ENCODE measurements at regions not wholly inside any gene's neighbourhood (a gene's known extent, or its start where the extent isn't known, plus 50 kb on each side); places are given as distances from the start of the nearest gene placed in this dataset.
"Not testable (repeated sequence)": the region's sequence is repeated elsewhere in the genome, so short reads cannot be mapped to it uniquely, and the experiment has no call there.

DNA sequence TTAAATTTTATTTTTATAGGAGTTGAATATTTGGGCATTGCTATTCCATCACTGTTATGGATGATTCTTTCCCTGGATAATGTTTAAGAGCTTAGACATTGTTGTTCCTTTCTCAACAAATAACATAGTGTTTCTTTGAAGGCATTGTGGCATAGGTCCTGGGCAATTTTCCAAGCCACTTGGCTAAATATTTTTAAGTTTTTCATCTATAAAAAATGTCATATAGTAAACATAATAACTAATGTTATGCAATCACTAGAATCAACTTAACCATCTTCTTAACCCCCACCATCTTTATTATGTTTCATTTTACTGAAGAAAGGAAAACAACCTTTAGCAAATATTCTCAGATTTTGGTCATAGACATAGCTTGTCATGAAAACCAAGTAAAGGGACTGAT, 600.6 kb upstream of the LMO3 start:
- DNase-seq: no peak

DNA sequence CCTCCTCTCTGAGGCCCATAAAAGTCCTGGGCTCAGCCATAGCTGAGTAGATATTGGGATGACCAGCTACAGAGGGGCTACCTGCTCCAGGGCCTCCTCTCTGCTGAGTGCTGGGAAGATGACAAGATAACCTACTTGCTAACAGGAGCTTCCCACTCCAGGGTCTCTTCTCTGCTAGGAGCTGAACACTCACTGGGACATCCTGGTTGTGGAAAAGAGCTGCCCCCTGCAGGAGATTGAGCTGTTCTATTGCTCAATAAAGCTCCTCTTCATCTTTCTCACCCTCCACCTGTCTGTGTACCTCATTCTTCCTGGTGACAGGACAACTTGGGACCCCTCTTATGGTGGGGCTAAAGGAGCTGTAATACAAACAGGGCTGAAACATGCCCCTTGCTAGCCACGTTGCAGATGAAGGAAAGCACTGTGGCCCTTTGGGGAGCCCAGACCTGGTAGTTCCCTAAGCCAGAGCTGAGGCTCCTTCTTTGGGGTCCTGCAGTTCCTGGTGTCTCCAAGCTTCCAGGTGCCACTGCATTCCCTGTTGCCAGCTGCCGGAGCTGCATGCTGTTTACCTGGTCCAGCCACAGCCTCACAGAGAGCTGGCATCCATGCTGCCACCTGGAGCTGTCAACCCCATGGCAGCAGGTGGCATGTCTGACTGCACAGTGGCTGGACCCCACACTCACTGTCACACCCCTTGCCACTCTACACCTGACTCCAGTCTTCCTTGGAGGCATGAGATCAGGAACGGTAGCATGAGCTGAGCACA, 598.5 kb upstream of the LMO3 start:
- no peak for DNase-seq

DNA sequence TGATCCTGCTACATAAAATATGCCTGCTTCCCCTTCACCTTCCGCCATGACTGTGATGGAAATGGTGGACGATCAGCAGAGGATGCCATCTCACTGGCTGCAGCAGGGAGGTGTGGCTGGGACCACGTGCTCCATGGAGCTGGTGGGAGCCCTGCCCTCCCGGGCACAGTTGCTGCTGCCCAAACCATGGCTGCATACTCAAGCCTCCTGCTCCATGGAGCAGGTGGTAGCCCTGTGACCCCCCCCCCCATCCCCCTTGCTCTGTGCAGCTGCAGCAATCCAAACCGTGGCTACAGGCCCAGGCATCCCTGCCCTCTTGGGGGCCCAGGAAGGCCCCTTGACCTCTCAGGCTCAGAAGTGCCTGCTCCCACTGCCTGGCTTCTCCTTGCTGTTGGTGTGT, 597.5 kb upstream of the LMO3 start:
- DNase-seq: no peak

DNA sequence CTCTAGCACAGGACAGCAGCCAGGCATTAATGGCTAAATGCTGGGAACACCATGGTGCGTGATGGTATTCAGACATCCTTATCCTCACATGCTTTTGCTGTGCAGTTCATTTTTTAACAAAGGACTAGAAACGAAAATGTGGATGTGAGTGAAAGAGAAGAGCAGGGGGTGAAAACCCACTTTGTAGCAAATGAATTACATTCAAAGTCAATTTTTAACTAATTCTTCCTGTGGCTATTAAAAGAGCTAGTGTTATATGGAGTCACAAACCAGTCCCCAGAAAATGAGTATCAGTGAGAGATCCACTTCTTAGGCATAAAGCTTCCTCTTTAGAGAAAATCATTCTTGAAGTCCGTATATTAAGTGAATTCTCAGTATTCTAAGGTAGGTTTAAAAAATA, 592.0 kb upstream of the LMO3 start:
- DNase-seq: no peak

DNA sequence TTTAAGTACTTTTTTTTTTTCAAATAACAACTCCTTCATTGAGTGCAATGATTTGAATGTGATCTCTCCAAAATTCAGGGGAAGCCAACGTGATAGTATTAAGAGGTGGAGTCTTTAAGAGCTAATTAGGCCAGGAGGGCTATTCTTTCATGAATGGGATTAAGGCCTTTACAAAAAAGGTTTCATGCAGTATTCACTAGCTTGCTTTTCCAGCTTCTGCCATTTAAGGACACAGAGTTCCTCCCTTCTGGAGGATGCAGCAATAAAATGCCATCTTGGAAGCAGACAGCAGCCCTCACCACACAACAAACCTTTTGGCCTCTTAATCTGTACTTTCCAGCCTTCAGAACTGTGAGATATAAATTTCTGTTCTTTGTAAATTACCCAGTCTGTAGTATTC, 586.8 kb upstream of the LMO3 start:
- DNase-seq: no peak

DNA sequence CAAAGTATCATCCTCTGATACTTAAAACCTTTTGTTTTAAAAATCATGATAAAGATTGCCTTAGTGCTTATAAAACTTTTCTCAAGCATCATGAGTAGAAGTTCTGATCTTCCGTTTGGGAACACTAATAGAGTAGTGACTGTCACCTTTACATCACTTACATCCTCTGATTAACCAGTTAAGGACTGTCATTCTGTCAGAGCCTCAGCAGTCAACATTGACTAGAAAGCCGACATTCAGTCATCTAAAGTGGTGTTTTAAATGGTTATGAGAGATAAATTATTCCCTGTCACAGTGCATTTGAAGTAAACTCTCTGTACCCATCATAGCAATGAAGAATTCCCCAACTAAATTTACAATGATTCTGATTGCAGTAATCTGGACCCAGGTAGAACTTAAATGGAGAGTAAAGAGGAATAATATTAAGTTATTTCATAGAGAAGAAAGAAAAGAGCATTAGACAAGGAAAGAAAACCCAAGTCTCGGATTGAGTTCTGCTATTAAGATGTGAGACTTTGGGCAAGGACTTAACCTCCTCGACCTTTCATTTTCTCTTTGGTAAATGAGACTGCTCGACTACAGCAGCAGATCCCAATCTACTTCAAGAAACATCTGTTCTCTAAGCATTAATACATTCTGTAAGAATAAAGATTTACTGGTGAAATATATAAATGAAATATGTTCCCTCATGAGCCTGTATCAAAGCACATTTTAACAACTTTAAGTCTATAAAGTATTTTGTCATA, 563.9 kb upstream of the LMO3 start:
- no peak for DNase-seq

DNA sequence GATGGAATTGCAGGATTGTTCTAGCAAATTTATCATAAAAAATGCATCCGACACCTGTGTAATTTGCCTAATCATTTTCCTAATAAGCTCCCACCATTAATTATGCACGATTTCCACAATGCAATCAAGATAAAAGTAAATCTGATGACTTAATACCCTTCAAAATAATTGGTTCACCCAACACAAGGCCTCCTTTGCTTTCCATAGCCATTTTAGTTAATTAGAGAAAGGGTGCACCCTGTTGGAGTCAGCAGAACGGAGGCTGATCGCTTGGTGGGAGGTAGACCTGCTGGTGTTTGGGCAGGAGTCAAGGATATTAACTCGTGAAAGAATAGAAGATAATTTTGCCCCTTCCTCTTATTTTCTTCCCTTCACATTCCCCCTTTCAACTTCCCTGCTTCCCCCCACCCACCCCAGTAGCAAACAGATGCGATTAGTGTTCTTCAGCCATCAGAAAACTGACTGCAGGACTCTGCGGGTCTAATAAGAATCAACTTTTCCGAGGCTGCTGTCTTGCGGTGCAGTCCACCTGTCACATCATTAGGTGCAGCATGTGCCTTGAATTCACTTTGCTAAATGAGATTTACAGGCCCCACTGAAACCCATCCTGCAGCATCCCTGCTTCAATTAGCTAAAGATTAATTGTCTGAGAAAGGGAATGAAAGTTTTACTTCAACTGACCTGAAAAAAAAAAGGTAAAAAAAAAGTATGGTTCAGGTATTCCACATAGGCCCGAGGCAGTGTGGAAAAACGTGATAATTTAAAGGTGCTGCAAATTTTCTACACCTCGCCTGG, 553.7 kb upstream of the LMO3 start:
- no peak for DNase-seq

DNA sequence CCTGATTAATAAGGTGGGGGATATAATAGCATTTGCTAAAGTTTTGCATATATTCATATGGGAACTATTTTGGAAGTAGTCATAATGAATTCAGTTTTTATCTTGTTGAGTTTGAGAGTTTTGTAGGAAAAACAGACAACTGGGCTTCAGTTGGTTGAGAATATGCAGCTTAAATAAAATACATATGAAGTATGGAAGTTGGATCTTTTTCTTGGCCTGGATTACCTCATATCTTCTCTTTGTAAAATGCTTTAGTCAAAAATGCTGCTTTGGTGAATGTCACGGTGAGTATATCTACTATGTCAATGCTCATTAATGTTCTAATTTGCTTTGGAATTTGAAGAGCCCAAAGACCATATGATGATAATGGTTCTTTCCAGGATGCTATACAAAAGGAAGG, 552.2 kb upstream of the LMO3 start:
- DNase-seq: no peak

DNA sequence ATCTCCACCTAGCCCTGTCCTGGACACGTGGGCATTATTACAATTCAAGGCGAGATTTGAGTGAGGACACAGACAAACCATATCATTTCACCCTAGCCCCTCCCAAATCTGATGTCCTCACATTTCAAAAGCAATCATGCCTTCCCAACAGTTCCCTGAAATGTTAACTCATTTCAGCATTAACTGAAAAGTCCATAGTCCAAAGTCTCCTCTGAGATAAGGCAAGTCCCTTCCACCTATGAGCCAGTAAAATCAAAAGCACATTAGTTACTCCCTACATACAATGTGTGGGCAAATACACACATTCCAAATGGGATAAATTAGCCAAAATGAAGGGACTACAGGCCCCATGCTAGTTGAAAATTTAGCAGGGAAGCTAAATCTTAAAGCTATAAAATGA, 546.0 kb upstream of the LMO3 start:
- DNase-seq: no peak

DNA sequence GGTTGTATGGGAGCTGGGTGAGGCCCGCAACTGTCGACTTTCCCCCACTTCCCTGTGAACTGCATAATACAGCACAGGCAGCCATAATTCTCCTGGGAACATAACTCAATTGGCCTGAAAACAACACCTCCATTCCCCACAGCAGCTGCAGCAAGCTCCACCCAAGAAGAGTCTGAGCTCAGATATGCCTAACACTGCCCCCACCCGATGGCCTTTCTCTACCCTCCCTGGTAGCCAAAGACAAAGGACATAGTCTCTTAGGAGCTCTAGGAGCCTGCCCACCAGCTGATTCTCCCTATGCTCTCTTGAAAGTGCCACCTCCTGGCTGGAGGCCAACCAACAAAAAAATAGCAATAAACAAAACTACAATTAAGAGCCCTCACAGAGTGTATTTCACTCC, 542.7 kb upstream of the LMO3 start:
- no peak for DNase-seq

DNA sequence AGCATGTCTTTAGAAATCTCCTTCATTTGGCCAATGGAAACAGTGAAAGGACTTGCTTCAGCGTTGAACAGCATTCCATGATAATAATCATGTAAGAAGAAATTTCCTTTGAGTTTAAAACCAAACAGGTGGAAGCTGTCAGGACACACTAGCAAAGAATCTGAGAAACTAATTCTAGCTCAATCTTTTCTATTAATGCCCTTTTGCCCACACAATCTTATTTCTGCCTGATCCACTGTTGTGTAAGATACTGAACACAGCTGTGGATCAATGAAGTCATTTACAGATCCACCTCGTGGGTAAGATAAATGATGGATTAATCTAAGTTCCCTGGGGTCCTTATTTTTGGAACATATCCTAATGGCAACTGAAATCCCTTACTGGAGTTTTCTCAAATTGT, 536.9 kb upstream of the LMO3 start:
- no peak for DNase-seq

DNA sequence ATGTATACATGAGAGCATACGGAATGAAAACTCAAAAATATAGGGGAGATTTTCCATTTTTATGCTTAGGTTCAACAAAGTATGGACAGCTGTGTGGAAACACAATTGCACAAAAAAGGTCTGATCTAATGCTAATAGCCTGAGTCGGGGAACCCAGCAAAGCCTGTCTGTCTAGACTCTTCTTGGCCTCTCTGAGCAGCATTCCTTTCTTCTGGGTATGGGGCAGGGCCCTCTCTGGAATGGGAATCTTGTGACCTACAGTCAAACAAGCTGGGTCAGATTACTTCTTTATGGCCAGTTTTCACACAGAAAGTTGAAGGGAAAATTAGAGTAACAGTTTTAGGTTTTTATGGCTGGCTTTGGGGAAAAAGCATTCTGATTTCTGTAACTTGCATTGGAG, 534.0 kb upstream of the LMO3 start:
- DNase-seq: no peak

DNA sequence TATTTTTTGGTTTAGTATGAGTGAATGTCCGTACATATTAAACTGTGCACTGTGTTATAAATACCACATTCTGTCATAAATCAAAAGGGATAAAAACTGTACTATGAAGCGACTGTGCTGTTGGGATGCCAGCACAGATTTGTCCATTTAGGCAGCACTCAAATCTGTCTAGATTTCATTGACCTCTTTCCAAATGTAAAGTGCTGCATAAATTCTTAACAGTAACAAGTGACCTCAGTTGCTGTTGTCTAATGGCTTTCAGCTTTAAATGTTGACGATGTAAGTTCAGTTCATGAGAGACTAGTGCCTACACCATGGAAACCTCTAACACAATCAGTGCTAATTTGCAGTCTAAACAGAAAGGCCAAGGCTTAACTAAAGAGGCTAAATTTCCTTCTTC, 531.4 kb upstream of the LMO3 start:
- no peak for DNase-seq

DNA sequence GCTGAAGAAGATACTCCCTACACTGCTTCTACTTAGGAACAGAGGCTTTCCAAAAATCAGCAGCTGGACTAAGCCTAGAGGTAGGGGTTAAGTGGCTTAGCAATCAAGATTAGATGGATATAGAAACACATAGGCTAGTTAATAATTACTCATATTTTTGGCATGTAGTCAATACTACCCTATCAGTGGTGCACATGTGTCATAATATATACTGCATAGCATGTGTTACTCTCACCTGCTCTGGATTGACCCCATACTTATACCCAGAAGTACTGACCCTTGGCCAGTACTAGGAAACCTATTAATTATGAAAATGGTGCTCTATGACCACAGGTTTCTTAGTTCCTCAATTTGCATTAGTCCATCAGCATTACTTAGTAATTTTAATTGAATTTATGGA, 528.4 kb upstream of the LMO3 start:
- DNase-seq: no peak

DNA sequence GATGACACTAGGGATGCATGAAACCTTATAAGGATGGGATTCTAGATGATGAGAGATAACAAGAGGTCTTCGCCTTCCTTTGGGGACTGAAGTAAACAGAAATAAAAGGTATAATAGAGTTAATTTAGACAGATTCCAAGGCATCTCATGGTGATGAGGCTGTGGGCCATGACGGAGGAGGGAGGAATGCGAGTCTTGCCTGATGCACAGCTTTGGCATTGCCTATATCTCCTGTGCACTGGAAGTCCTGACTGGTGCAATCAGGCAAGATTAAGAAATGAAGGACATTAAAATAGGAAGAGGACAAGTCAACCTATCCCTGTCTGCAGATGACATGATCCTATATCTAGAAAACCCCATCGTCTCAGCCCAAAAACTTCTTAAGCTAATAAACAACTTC, 526.4 kb upstream of the LMO3 start:
- DNase-seq: no peak

DNA sequence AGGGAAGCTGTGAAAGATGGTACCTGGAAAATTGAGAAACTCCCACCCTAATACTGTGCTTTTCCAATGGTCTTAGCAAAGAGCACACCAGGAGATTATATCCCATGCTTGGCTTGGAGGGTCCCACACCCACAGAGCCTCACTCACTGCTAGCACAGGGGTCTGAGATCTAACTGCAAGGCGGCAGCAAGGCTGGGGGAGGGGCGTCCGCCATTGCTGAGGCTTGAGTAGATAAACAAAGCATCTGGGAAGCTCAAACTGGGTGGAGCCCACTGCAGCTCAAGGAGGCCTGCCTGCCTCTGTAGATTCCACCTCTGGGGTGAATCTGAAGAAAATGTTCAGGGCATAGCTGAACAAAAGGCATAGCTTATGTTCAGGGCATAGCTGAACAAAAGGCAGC, 510.6 kb upstream of the LMO3 start:
- not testable (repeated sequence) for DNase-seq

DNA sequence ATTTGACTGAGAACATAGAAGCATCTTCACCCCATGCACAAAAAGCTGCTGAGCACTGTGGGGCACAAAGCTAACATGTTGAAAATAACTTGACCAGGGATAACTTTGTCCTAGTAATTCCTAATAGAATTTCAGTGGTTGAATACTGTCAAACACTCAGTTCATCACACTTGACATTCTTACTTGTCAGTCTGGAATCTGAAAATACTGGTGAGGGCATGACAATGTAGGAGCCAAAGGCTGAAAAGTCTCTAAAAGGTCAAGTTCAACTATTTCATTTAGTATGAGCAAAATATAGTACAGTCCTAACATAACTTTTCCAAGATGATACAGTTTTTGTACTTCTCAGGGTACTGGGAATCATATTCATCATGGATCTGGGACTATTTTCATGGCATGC, 504.4 kb upstream of the LMO3 start:
- no peak for DNase-seq

DNA sequence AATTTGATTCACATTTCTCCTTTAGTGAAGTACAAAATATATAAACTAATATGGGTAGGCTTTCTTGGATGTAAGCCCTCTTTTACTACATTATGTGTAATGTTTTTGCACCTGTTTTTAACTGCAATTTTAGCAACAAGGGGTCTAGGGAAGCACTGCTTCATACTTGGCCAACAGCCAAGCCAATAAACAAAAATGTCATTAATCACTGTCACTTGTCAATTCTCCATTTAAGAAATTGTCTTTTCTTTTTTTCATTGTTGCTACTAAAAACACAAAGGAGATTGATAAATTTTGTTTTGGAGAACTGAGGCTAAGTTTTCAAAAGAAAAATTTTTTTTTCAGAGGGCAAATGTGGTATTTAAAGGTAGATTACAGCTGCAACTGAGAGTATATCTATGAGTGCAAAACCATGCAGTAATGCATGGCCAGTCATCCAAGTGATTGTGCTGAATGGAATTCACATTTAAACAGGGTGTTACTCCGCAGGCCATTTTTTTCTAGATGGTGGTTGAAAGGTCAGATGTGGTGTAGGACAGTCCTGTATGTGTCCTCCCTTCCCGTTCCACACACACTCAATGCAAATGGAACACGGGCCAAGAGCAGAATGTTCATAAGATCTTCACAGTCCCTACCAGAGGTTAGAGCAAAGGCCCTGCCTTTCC, 503.0 kb upstream of the LMO3 start:
- DNase-seq: peak; percentile 56

DNA sequence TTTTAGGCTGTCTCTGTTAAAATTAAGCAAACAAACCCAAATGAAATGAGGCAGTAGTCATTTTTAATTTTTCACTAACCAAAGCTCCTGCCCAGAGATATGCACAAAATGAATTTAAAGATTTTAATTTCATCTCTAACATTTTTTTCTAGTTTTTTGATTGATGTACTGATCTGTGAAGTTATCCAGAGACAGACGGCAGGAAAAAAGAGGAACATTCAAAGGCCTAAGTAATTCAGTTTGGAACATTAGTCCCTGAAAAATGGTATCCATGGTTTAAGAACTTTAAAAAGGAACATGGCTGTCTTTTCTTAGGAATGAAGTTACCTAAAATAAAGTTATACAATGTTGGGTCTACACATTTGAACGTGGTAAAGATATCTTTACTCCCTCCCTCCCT, 498.8 kb upstream of the LMO3 start:
- DNase-seq: no peak

DNA sequence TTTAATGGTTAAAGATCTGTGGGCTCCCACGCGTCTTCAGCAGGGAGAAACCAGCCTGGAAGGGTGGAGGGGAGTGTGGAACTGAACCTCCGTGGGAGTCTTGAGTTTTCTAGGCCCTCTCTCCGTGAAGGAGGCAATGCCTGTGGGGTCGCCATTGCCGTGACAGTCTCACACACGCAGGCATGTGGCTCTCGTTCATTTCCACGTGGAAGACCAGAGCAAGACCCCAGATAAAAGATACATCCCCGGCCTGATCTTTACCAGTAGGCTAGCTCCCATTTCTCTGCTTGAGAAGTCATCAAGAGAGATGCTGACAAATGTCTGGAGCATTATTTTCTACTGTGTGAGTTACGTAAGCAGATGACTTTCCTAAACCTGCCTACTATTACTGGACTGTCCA, 491.7 kb upstream of the LMO3 start:
- DNase-seq: no peak

DNA sequence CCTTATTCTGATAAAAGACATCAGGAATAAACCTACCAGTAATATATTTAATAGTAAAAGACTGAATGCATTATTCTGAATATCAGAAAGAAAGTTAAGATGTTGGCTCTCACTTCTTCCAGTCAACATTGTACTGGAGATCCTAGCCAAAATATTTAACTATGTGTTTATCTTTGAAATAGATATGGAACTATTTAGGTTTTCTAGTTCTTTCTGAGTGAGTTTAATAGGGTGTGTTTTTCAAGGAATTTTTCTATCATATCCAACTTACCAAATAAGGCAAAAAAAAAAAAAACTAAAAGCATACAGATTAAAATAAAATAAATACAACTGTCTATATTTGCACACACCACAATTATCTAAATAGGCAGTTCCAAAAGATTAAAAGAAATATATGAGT, 478.9 kb upstream of the LMO3 start:
- DNase-seq: no peak

DNA sequence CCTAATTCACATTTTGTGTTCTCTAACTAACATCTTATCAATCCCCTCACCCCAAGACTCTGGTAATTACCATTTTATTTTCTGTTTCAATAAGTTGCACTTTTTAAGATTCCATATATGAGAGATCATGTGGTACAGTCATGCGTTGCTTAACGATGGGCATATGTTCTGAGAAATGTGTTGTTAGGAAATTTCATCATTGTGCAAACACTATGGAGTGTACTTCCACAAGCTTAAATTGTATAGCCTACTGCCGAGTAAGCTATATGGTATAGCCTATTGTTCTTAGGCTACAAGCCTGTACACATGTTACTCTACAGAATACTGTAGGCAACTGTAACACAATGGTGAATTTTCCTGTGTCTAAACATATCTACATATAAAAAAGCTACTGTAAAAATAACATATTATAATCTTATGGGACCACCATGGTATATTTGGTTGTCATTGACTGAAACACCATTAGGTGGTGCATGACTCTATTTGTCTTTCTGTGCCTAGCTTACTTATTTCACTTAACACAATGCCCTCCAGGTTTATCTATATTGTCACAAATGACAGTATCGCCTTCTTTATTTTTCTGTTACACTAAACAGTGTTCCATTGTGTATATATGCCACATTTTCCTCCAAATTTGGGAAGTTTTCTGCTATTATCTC, 473.4 kb upstream of the LMO3 start:
- DNase-seq: no peak

DNA sequence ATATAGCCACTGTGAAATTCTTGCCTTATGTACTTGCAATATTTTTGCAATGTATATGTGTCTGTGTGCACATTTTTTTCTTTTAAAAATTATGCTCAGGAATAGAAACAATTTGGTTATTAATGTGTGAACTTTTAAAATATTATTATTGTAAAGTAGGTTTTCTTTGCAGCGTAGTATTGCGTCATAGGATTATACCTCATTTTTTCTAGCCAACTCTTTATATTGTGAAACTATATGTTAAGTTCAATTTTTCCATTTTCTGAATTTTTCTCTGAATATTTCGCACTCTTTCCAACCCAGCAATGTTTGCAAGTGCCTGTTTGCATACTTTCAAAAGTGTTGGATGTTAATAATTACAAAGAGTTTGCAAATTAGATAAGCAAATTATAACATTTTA, 471.6 kb upstream of the LMO3 start:
- no peak for DNase-seq
